ENCODE measurements at regions not wholly inside any gene's neighbourhood (a gene's known extent, or its start where the extent isn't known, plus 50 kb on each side); places are given as distances from the start of the nearest gene placed in this dataset.
"Not testable (repeated sequence)": the region's sequence is repeated elsewhere in the genome, so short reads cannot be mapped to it uniquely, and the experiment has no call there.

DNA sequence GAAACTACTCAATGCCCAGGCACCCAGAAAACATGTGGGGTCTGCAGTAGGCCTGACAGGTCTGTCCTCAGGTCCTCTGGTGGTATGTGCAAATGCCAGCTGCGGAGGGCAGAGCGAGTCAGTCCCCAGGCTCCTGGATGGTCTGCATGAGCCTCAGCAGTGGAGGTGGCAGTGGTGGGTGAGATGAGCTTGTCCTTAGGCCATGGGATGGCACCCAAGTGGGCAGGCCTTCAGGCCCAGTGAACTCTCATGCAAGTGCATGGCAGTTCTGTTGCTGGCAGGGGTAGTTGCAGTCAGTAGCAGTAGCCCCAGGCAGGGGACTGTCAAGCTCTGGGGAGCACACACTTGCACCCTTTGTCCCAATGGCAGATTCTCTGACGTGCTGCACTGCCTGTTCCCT is 106.3 kb upstream of the ANXA10 start:
- intact Hi-C loops (cut with DNase I; ENCODE audit: low total_unique reads) (no loop called here), in situ Hi-C loops (cut with MboI; ENCODE audit: low pct_ligation_motif_present in 1 of 4, low pct_unique_long_range_greater_than_20kb in 1 of 4, low sequenced_read_pairs in 3 of 4) (no loop called here)
- TF ChIP-seq POLR2AphosphoS5 (IDR thresholded peaks at IDR 0.05) (no peak), POLR2A (IDR thresholded peaks at IDR 0.05) (no peak), EP300 (IDR thresholded peaks at IDR 0.05; ENCODE audit: low read depth) (no peak)
- TF ChIP-seq, protein P1, sequence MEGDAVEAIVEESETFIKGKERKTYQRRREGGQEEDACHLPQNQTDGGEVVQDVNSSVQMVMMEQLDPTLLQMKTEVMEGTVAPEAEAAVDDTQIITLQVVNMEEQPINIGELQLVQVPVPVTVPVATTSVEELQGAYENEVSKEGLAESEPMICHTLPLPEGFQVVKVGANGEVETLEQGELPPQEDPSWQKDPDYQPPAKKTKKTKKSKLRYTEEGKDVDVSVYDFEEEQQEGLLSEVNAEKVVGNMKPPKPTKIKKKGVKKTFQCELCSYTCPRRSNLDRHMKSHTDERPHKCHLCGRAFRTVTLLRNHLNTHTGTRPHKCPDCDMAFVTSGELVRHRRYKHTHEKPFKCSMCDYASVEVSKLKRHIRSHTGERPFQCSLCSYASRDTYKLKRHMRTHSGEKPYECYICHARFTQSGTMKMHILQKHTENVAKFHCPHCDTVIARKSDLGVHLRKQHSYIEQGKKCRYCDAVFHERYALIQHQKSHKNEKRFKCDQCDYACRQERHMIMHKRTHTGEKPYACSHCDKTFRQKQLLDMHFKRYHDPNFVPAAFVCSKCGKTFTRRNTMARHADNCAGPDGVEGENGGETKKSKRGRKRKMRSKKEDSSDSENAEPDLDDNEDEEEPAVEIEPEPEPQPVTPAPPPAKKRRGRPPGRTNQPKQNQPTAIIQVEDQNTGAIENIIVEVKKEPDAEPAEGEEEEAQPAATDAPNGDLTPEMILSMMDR (IDR thresholded peaks at IDR 0.05), result no peak
- Histone ChIP-seq H3K36me3 (no peaks in the 10 kb centered on the region), H3K4me3 (no peak overlapping the region), H3K27ac (no peak overlapping the region), H3K27me3 (no peaks in the 10 kb centered on the region), H3K9me3 (no peaks in the 10 kb centered on the region), H3K4me1 (no peaks in the 10 kb centered on the region)
- 61% methylated on average over 3 of the region's 3 CpGs; no CpG with 5 or more reads in 1 of the 2 donors for WGBS, 2 donors (ENCODE audit: low coverage in 1 of 2)
- no peak for DNase-seq

GRCh38 chr4:167987285-167987684 is 105.1 kb upstream of the ANXA10 start:
- DNase-seq, result no peak
- H3K4me1 ChIP-seq, result no peaks in the 10 kb centered on the region
- in situ Hi-C loops (cut with MboI; ENCODE audit: low pct_ligation_motif_present in 1 of 4, low pct_unique_long_range_greater_than_20kb in 1 of 4, low sequenced_read_pairs in 3 of 4), result no loop called here

DNA sequence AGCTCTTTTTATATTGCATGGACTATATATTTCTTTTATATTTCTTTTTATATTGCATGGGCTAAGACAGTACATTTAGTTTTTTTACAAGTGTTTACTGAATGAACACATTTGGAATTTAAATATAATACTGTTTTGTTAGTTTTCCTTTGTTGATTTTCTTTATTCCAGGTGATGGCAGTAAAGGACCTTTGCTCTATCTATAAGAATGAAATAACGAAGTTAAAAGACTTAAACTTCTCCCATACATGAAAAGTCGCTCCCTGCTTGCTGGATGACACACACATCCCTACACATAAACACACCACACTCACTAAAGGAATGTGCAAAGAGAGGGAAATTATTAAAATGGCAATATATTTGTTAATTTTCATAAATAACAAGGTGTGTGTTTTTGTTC is 102.5 kb upstream of the ANXA10 start:
- intact Hi-C loops (cut with DNase I; ENCODE audit: low total_unique reads), result no loop called here
- no peak for DNase-seq
- Histone ChIP-seq H3K27ac (no peak overlapping the region), H3K27me3 (no peaks in the 10 kb centered on the region), H3K4me3 (no peak overlapping the region), H3K4me1 (no peaks in the 10 kb centered on the region), H3K9me3 (no peaks in the 10 kb centered on the region), H3K36me3 (no peaks in the 10 kb centered on the region)
- 26 to 43% methylated on average over 2 of the region's 2 CpGs for whole genome bisulfite sequencing, 2 donors (ENCODE audit: low coverage in 1 of 2)
- in situ Hi-C loops (cut with MboI; ENCODE audit: low pct_ligation_motif_present in 1 of 4, low pct_unique_long_range_greater_than_20kb in 1 of 4, low sequenced_read_pairs in 3 of 4), result no loop called here
- TF ChIP-seq, protein P1 (IDR thresholded peaks at IDR 0.05), result no peak
- no peak for TF ChIP-seq EP300 (IDR thresholded peaks at IDR 0.05; ENCODE audit: low read depth)
- TF ChIP-seq POLR2AphosphoS5 (IDR thresholded peaks at IDR 0.05), result no peak
- TF ChIP-seq POLR2A (IDR thresholded peaks at IDR 0.05), result no peak

More at GRCh38 chr4:167987285-167987684, 105.1 kb upstream of the ANXA10 start:
- Histone ChIP-seq H3K36me3 (no peaks in the 10 kb centered on the region), H3K27ac (no peak overlapping the region), H3K9me3 (no peaks in the 10 kb centered on the region), H3K27me3 (no peaks in the 10 kb centered on the region), H3K4me3 (no peak overlapping the region)
- TF ChIP-seq POLR2A (IDR thresholded peaks at IDR 0.05), result no peak
- TF ChIP-seq EP300 (IDR thresholded peaks at IDR 0.05; ENCODE audit: low read depth), result no peak
- TF ChIP-seq POLR2AphosphoS5 (IDR thresholded peaks at IDR 0.05), result no peak
- TF ChIP-seq, protein P1 (IDR thresholded peaks at IDR 0.05), result no peak
- WGBS, 2 donors (ENCODE audit: low coverage in 1 of 2), result 81 to 100% methylated on average over 2 of the region's 2 CpGs
- intact Hi-C loops (cut with DNase I; ENCODE audit: low total_unique reads), result no loop called here

DNA sequence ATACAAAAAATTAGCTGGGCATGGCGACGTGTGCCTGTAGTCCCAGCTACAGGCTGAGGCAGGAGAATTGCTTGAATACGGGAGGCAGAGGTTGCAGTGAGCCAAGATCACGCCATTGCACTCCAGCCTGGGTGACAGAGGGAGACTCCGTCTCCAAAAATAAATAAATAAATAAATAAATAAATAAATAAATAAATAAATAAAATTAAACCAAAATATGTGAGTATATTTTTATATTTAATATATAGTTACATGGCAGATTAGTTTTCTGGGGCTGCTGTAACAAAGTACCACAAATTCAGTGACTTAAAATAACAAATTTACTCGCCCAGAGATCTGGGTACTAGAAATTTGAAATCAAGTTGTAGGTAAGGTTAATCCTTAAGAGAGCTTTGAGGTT is 84.2 kb upstream of the ANXA10 start:
- H3K4me3 ChIP-seq; intact Hi-C loops (cut with DNase I; ENCODE audit: low total_unique reads); H3K4me1 ChIP-seq; H3K27me3 ChIP-seq; H3K27ac ChIP-seq; H3K36me3 ChIP-seq; DNase-seq; H3K9me3 ChIP-seq; in situ Hi-C loops (cut with MboI; ENCODE audit: low pct_ligation_motif_present in 1 of 4, low pct_unique_long_range_greater_than_20kb in 1 of 4, low sequenced_read_pairs in 3 of 4): not testable (repeated sequence)
- WGBS, 2 donors (ENCODE audit: low coverage in 1 of 2), result 89 to 91% methylated on average over 6 of the region's 6 CpGs

- no peak for TF ChIP-seq POLR2AphosphoS5 (IDR thresholded peaks at IDR 0.05)
- H3K4me3 ChIP-seq, result no peak overlapping the region
- intact Hi-C loops (cut with DNase I; ENCODE audit: low total_unique reads), result no loop called here
- H3K9me3 ChIP-seq, result no peaks in the 10 kb centered on the region
- 93 to 100% methylated on average over 1 of the region's 1 CpG for WGBS, 2 donors (ENCODE audit: low coverage in 1 of 2)
- in situ Hi-C loops (cut with MboI; ENCODE audit: low pct_ligation_motif_present in 1 of 4, low pct_unique_long_range_greater_than_20kb in 1 of 4, low sequenced_read_pairs in 3 of 4), result no loop called here
- H3K36me3 ChIP-seq, result no peaks in the 10 kb centered on the region
- H3K4me1 ChIP-seq, result no peaks in the 10 kb centered on the region
- no peak overlapping the region for H3K27ac ChIP-seq
- no peak for DNase-seq
- H3K27me3 ChIP-seq, result no peaks in the 10 kb centered on the region
These were observed 73.2 kb upstream of the ANXA10 start for GRCh38 chr4:168019019-168019651.

Measured in transverse colon (tissue), 4 donors.